ENCODE measurements at regions not wholly inside any gene's neighbourhood (a gene's known extent, or its start where the extent isn't known, plus 50 kb on each side); places are given as distances from the start of the nearest gene placed in this dataset.

- DNase-seq, result no peak
Measured at GRCh38 chr14:22341049-22341448, 248.0 kb downstream of the DAD1 start.

GRCh38 chr14:22338917-22339715 lies 249.9 kb downstream of the DAD1 start:
- DNase-seq, result peak in 10 of 51 donors; percentile 2 to 54 (median 14)

GRCh38 chr14:22338381-22338780 lies 250.6 kb downstream of the DAD1 start:
- no peak for DNase-seq

GRCh38 chr14:22337938-22338337 lies 251.1 kb downstream of the DAD1 start:
- DNase-seq, result no peak

GRCh38 chr14:22337521-22337920 lies 251.5 kb downstream of the DAD1 start:
- DNase-seq, result no peak

GRCh38 chr14:22336031-22336430 lies 253.0 kb downstream of the DAD1 start:
- no peak for DNase-seq

GRCh38 chr14:22334627-22335026 lies 254.4 kb downstream of the DAD1 start:
- DNase-seq, result peak in 1 of 51 donors; percentile 4

GRCh38 chr14:22334275-22334577 lies 254.8 kb downstream of the DAD1 start:
- no peak for DNase-seq

- peak in 10 of 51 donors; percentile 2 to 45 (median 12) for DNase-seq
Measured at GRCh38 chr14:22333422-22334274, 255.4 kb downstream of the DAD1 start.

- DNase-seq, result no peak
Measured at GRCh38 chr14:22332686-22333421, 256.2 kb downstream of the DAD1 start.

- DNase-seq, result no peak
Measured at GRCh38 chr14:22329371-22329770, 259.7 kb downstream of the DAD1 start.

GRCh38 chr14:22325676-22326400 lies 263.2 kb downstream of the DAD1 start:
- no peak for DNase-seq

- no peak for DNase-seq
Measured at GRCh38 chr14:22320362-22320750, 268.7 kb downstream of the DAD1 start.

GRCh38 chr14:22319526-22320361 lies 269.3 kb downstream of the DAD1 start:
- peak in 26 of 51 donors; percentile 4 to 68 (median 18) for DNase-seq

GRCh38 chr14:22318951-22319350 lies 270.1 kb downstream of the DAD1 start:
- DNase-seq, result no peak

GRCh38 chr14:22316473-22316872 lies 272.6 kb downstream of the DAD1 start:
- no peak for DNase-seq

GRCh38 chr14:22315336-22315735 lies 273.7 kb downstream of the DAD1 start:
- no peak for DNase-seq

- peak in 12 of 51 donors; percentile 3 to 82 (median 14) for DNase-seq
Measured at GRCh38 chr14:22314183-22314820, 274.7 kb downstream of the DAD1 start.

- DNase-seq, result no peak
Measured at GRCh38 chr14:22313172-22313801, 275.7 kb downstream of the DAD1 start.
